ENCODE measurements at regions not wholly inside any gene's neighbourhood (a gene's known extent, or its start where the extent isn't known, plus 50 kb on each side); places are given as distances from the start of the nearest gene placed in this dataset.
A peak's percentile ranks its signal among the peaks of the same experiment; 100 is the strongest.
"Not testable (repeated sequence)": the region's sequence is repeated elsewhere in the genome, so short reads cannot be mapped to it uniquely, and the experiment has no call there.

GRCh38 chr1:203401199-203401877 lies 50.4 kb upstream of the FMOD start:
- no peak for DNase-seq

GRCh38 chr1:203402152-203402551 lies 51.2 kb upstream of the FMOD start:
- DNase-seq: no peak

GRCh38 chr1:203402629-203403337 lies 51.9 kb upstream of the FMOD start:
- DNase-seq: no peak

- DNase-seq: no peak
Observed at GRCh38 chr1:203403586-203403985, 52.7 kb upstream of the FMOD start.

GRCh38 chr1:203404546-203404945 lies 53.6 kb upstream of the FMOD start:
- DNase-seq: no peak

GRCh38 chr1:203405703-203406438 lies 54.9 kb upstream of the FMOD start:
- no peak for DNase-seq

- DNase-seq: no peak
Observed at GRCh38 chr1:203406446-203407045, 55.6 kb upstream of the FMOD start.

- no peak for DNase-seq
Observed at GRCh38 chr1:203407296-203407695, 56.4 kb upstream of the FMOD start.

- DNase-seq: no peak
Observed at GRCh38 chr1:203408486-203409481, 57.9 kb upstream of the FMOD start.

GRCh38 chr1:203410182-203410900 lies 59.4 kb upstream of the FMOD start:
- DNase-seq: peak; percentile 4

- not testable (repeated sequence) for DNase-seq
Observed at GRCh38 chr1:203411431-203411830, 60.5 kb upstream of the FMOD start.

- no peak for DNase-seq
Observed at GRCh38 chr1:203419558-203419957, 56.0 kb upstream of the PRELP start.

- DNase-seq: no peak
Observed at GRCh38 chr1:203420263-203420662, 55.3 kb upstream of the PRELP start.

- no peak for DNase-seq
Observed at GRCh38 chr1:203421246-203421645, 54.4 kb upstream of the PRELP start.

GRCh38 chr1:203422116-203422515 lies 53.5 kb upstream of the PRELP start:
- DNase-seq: no peak

GRCh38 chr1:203422656-203423055 lies 53.0 kb upstream of the PRELP start:
- no peak for DNase-seq

- no peak for DNase-seq
Observed at GRCh38 chr1:203424285-203424684, 51.3 kb upstream of the PRELP start.

- DNase-seq: no peak
Observed at GRCh38 chr1:203424861-203425662, 50.5 kb upstream of the PRELP start.

- no peak for DNase-seq
Observed at GRCh38 chr1:203425663-203425975, 50.0 kb upstream of the PRELP start.
